ENCODE measurements at regions not wholly inside any gene's neighbourhood (a gene's known extent, or its start where the extent isn't known, plus 50 kb on each side); places are given as distances from the start of the nearest gene placed in this dataset.

DNA sequence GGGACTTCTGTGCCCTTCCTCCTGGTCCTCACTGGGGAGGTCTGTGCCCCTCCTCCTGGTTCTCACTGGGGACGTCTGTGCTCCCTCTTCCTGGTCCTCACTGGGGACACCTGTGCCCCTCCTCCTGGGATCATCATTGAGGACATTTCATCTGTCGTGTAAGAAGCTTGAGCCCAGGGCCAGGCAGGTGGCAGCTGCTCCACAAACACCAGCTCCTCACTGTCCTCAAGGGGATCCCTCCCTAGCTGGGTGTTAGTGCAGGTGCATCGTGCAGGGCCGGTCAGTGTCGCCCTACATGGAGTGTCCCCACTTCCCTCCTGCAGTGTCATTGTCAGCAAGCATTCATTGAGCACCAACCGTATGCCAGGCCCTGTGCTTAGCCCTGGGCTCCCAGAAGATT lies 312.7 kb downstream of the PTPRU start:
- FAIRE-seq = no peak
- no peak for TF ChIP-seq POLR2A (IDR thresholded peaks at IDR 0.05; ENCODE audit: low read depth, low read length)
- DNase-seq (ENCODE audit: insufficient read length, low spot score) = no peak

- no peak for FAIRE-seq
- TF ChIP-seq POLR2A (IDR thresholded peaks at IDR 0.05; ENCODE audit: low read depth, low read length) = no peak
- DNase-seq (ENCODE audit: insufficient read length, low spot score) = no peak
Observed at GRCh38 chr1:29548091-29548490, 311.8 kb downstream of the PTPRU start.

- DNase-seq (ENCODE audit: insufficient read length, low spot score) = no peak
- no peak for FAIRE-seq
- no peak for TF ChIP-seq POLR2A (IDR thresholded peaks at IDR 0.05; ENCODE audit: low read depth, low read length)
Observed at GRCh38 chr1:29547300-29547699, 311.0 kb downstream of the PTPRU start.

GRCh38 chr1:29546496-29546895 lies 310.2 kb downstream of the PTPRU start:
- FAIRE-seq (no peak), DNase-seq (ENCODE audit: insufficient read length, low spot score) (no peak)
- TF ChIP-seq POLR2A (IDR thresholded peaks at IDR 0.05; ENCODE audit: low read depth, low read length) = no peak

GRCh38 chr1:29544406-29544805 lies 308.1 kb downstream of the PTPRU start:
- DNase-seq (ENCODE audit: insufficient read length, low spot score) (no peak), FAIRE-seq (no peak)
- TF ChIP-seq POLR2A (IDR thresholded peaks at IDR 0.05; ENCODE audit: low read depth, low read length) = no peak

GRCh38 chr1:29543586-29543985 lies 307.3 kb downstream of the PTPRU start:
- FAIRE-seq = no peak
- no peak for DNase-seq (ENCODE audit: insufficient read length, low spot score)
- TF ChIP-seq POLR2A (IDR thresholded peaks at IDR 0.05; ENCODE audit: low read depth, low read length) = no peak

- no peak for TF ChIP-seq POLR2A (IDR thresholded peaks at IDR 0.05; ENCODE audit: low read depth, low read length)
- DNase-seq (ENCODE audit: insufficient read length, low spot score) = no peak
- no peak for FAIRE-seq
Observed at GRCh38 chr1:29542548-29542947, 306.2 kb downstream of the PTPRU start.

DNA sequence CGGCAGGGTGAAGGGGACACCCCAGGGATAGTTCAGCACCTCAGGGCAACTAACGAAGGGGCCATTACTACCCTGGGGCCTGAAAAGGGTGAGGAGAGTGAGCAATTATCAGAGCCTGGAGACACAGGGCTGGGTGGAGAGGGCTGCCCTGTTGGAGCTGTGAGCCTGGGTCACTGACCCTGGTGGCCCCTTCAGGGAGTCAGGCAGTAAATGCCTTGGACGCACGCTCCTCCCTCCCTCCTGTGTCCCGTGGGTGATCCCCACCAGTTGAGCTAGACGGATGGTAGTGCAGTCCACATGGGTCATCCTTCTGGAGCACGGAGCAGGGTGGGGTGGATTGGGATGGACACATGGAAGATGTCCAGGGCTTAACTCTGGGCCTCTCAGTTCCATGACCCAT lies 305.3 kb downstream of the PTPRU start:
- no peak for TF ChIP-seq POLR2A (IDR thresholded peaks at IDR 0.05; ENCODE audit: low read depth, low read length)
- DNase-seq (ENCODE audit: insufficient read length, low spot score) = no peak
- FAIRE-seq = no peak

DNA sequence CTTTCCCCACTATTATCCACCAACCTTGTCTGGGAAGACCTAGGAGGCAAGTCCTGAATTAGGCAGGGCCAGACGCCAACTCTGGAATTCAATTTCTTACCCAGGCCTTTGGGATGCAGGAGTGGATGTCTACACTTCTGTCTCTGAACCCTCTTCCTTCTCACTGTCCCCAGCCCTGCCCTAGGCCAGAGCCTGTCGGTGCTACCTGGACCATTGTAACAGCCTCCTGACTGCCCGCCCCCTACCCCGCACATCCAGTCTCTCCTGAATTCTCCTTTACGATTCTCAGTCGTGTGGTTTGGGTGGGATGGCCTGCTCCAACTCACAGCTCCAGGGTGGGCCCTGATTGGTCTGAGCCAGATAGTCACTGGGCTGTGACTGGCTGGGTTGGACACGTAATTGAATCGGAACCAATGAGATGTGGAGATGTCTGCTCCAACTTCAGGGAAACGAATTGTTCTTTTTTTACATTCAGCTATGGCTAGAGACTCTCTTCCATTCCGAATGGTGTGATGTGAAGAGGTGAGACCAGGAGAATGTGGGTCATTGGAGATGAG lies 304.6 kb downstream of the PTPRU start:
- FAIRE-seq = no peak
- no peak for DNase-seq (ENCODE audit: insufficient read length, low spot score)
- no peak for TF ChIP-seq POLR2A (IDR thresholded peaks at IDR 0.05; ENCODE audit: low read depth, low read length)

DNA sequence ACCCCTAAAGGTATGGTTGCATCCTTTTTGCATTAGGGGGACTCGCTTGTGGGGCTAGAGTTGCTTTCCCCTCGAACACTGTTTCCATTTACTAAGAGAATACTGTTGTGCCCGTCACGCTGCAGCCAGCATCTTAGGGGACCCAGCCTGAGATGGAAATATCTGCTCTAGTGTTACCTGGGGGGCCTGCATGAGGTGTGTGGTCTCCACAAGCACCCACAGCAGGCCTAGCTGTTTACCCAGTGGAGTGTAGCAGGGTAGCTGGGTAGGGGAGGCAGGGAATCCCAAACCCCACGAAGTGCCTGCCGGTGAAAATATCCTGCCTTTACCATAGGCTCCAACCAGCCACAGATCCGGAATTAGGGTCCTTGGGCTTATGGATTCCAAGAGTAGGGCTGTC lies 303.6 kb downstream of the PTPRU start:
- no peak for DNase-seq (ENCODE audit: insufficient read length, low spot score)
- no peak for FAIRE-seq
- TF ChIP-seq POLR2A (IDR thresholded peaks at IDR 0.05; ENCODE audit: low read depth, low read length) = no peak

DNA sequence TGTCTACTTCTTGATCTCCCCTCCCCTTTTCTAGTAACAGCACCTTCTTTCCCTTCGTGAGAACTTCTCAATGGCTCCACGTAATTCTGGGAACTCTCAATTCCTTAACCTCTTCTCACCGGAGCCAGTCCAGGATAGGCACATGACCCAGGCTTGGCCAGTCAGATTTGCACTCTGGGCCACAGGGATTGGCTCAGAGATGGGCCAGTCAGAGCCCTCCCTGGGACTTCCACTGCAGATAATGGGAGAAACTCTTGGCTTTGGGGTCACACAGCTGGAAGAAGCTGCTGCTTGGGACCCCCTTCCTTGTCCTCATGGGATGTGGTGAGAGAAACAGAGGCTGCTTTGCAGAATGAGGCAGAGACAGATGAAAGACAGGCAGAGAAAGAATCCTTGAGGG lies 302.3 kb downstream of the PTPRU start:
- DNase-seq (ENCODE audit: insufficient read length, low spot score) (no peak), FAIRE-seq (no peak)
- TF ChIP-seq POLR2A (IDR thresholded peaks at IDR 0.05; ENCODE audit: low read depth, low read length) = no peak

GRCh38 chr1:29532751-29533150 lies 296.4 kb downstream of the PTPRU start:
- DNase-seq (ENCODE audit: insufficient read length, low spot score) (no peak), FAIRE-seq (no peak)
- TF ChIP-seq POLR2A (IDR thresholded peaks at IDR 0.05; ENCODE audit: low read depth, low read length) = no peak

- FAIRE-seq (no peak), DNase-seq (ENCODE audit: insufficient read length, low spot score) (no peak)
- no peak for TF ChIP-seq POLR2A (IDR thresholded peaks at IDR 0.05; ENCODE audit: low read depth, low read length)
Observed at GRCh38 chr1:29532285-29532684, 296.0 kb downstream of the PTPRU start.

GRCh38 chr1:29531596-29531995 lies 295.3 kb downstream of the PTPRU start:
- no peak for TF ChIP-seq POLR2A (IDR thresholded peaks at IDR 0.05; ENCODE audit: low read depth, low read length)
- no peak for DNase-seq (ENCODE audit: insufficient read length, low spot score)
- no peak for FAIRE-seq

DNA sequence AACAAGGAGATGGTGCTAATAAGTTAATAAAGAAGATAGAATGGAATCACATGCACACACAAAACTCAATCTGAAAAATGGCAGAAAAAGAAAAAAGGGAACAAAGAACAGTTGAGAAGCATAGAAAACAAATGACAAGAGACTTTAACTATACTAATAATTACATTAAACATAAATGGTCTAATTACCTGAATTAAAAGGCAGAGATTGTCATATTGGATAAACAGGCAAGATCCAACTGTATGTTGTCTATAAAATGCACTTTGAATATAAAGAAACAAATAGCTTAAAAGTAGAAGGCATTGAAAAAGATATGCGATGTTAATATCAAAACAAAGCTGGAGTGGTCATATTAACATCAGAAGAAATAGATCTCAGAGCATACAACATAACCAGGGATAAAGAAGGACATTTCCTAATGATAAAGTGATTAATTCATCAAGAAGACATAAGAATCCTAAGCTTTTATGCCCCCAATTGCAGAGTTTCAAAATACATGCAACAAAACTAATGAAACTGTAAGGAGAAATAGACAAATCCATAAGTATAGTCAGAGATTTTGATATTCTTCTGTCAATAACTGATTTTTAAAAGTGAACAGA lies 293.5 kb downstream of the PTPRU start:
- FAIRE-seq (no peak), DNase-seq (ENCODE audit: insufficient read length, low spot score) (no peak)
- TF ChIP-seq POLR2A (IDR thresholded peaks at IDR 0.05; ENCODE audit: low read depth, low read length) = no peak

Data from H54 (cell line).